DMS53 (cell line): ENCODE measurements at regions not wholly inside any gene's neighbourhood (a gene's known extent, or its start where the extent isn't known, plus 50 kb on each side); places are given as distances from the start of the nearest gene placed in this dataset.

Experiments
- DNase-seq: peaks from one replicate; lab custom pipeline; 2025; lab: John Stamatoyannopoulos, UW

DNA sequence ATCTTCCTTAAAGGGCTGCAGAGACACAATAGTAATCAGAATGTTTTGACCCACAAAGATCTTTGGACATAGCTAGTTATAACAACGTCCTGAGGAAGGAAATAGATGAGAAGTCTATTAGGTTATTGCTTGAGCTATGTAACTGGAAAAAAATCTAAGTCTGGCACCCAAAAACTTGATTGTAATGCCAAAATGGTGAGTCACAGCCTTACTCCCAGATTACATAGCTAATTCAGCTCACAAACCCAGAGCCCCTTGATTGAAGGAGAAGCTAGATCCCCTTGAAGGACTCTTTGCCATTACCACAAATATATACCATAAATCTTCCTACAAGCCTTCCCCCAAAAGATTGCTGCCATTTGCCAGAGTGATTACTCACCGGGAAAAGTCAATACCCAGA is 341.8 kb upstream of the KIF2A start:
- no peak for DNase-seq

DNA sequence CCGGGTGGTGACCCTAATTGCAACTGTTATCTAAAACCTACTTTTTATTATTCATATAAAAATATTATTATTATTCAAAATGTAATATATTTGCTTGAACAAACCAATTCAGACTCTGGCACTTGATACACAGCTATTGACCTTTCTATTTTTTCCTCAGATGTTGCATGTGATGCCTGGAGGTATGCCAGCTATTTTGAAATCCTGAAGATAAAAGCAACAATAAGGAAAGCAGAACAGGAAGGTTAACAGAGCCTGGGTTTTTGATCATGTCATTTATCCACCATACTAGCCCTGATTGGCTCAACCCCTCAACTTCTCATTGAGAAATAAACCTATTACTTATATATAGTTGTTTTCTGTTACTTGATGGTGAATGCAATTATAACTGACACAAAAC is 340.9 kb upstream of the KIF2A start:
- DNase-seq = no peak

DNA sequence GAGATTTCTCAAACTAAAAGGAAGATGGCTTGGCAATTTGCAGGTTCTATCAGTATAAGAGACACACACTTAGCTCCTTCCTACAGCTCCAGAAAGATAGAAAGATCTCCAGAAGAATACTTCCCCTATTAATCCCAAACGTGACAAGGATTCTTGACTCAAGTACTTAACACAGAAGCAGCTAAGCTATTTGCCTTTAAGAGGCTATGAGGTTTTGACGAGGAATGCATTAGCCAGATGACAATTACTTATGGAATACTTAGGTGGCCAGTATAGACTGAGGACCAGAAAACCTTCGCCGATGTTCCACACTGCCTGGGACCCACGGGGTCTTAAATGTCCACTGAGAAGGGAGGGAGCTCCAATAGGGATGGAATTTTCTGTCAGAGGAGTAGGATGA is 340.5 kb upstream of the KIF2A start:
- no peak for DNase-seq

DNA sequence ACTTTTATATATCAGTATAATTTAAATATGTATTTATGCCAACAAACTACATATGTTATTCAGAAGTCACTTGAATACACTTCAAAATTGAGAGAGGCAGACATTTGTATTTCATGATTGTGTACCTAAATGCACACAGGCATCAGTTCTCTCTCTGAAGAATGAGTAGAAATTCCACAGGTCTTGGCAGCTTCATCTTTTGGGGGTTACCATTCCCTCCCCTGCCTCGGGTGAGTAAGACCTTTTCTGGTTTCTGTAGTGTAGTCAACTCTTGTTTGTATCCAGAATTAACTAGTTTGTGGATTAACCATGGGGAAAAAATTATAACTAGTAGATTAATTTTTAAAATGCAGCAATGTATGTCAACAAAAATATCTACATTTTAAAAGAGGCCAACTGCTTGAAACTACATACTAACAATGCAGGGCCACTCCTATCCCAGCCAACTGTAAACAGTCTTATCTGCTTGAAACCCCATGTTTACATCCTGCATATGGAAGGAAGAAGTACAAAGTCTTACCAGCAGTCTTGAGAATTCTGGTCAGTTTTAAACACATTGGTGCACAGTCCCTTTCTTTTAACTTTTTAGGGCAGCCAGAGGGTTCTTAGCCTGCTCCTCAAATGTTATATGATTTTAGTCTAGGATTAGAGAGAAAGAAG is 339.6 kb upstream of the KIF2A start:
- no peak for DNase-seq

DNA sequence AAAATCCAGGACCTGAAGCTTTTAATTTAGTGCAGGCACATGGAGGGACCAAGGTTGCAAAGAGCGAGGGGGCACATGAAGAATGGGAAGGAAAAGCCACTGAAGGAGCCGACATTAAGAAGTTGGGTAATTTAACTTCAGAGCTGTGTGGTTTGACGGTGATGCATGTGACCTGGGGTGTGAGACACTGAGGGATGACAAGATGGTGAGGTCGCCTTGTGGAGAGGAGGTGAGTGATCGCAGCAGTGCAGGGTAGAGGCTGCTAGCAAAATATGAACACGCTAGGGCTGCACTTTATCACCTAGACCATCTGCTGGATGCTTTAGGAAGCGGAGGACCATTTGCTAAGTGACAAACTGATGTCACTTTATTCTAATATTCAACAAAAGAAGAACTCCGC is 339.0 kb upstream of the KIF2A start:
- no peak for DNase-seq

DNA sequence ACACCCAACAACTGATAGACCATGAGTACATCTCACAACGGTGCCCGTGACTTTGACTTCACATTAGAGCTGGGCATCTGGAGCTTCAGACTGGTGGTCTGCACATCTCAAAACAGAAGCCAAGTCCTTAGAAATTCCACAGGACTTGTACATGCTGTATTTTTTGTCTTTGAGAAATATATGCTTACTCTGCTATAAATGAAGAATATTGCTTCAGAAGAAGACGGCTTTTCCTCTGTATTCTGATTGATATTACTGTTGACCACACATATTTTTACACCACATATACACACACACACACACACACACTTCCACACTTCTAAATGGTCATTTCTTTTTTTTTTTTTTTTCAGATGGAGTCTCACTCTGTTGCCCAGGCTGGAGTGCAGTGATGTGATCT is 338.3 kb upstream of the KIF2A start:
- no peak for DNase-seq

DNA sequence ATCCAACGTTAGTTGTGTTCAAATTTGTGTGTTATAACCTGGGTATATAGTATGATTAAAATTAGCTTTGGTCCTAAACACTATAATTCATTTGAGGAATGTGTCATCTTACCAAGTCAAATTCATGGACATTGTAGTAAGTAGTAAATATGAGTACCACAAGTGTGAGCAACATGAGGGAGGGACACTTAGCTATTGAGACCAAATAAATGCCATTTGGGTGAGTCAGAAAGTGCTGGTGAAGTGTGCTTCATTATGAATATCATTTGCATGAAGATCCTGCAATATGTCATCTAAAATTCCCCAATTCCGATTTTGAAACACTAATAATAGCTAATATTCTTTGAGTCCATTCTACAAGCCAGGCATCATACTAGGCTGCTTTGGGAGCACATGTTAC is 336.7 kb upstream of the KIF2A start:
- no peak for DNase-seq

DNA sequence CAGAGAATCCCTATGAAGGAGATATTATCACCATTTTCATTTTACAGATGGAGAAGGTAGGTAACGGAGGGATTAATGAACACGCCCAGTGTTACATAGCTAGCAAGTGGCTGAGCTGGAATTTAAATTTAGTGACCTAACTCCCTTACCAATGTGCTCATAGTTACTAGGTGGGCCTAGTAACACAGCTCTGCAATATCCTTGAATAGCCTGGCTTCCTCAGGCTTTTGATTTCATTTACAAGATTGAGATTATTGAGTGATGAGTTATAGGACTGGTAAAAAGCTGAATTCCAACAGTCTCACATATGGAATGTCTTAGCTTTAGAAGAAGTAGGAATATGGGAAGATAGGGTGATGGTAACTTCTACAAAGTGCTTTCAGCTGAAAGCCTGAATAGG is 336.3 kb upstream of the KIF2A start:
- no peak for DNase-seq

DNA sequence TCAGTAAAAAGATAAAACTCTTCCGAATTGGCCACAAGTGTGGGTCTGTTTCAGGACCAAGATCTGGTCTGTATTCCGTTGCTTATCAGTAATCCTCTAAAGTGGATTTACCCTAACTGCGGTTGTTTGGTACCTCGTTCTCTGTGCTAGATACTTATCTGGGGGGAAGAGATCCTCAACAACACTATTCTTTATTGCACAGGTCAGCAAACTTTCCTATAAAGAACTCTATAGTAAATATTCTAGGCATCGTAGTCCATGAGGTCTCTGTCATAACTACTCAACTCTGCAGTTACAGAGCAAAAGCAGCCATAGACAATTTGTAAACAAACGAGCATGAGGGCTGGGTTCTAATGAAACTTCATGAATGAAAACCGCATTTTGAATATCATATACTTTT is 335.8 kb upstream of the KIF2A start:
- DNase-seq = no peak

DNA sequence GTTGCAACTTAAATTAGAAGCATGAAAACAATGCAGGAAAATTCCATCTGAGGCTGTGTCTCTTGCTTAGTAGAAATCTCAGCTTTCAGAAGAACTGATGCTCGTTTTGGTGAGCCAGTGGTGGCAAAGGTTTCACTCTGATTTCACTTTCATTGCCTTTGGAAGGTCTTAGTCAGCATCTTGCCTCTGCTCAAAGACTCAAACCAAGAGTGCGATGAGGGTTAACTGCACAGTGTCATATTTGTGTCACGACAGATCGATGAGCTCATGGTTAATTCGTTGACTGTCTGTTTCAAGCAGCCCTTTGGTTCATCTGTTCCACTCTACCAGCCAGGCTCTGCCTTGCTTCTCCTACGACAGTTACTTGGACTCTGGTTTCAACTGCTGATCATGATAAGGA is 331.3 kb upstream of the KIF2A start:
- no peak for DNase-seq

DNA sequence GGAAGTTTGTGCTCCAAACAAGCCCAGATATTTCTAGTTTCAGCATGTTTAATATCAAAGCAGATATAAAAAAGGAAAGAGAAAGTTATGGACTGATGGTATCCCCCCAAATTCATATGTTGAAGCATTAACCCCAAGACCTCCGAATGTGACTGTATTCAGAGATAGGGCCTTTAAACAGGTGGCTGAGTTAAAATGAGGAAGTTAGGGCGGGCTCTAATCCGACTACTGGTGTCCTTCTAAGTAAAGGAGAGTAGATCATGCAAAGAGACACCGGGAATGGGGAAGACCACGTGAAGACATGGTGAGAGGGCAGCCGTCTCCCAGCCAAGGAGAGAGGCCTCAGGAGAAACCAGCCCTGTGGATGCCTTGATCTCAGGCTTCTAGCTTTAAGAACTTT is 324.1 kb upstream of the KIF2A start:
- no peak for DNase-seq

DNA sequence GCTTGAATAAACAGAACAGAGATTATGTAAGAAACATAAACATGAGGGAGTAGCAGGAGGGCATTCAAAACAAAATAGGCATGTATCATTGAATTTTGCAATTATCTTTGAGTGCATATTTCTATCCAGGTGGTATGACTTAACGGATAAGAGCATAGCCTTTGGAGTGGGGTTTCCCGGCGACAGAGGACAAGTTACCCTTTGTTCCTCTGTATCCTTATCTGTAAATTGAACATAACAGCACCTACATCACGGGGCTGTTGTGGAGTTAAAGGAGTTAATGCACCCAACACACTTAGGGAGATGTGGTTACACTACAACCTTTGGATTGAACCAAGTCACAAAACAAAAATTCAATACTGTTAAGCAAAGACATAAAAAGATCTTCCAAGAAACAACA is 314.6 kb upstream of the KIF2A start:
- no peak for DNase-seq

DNA sequence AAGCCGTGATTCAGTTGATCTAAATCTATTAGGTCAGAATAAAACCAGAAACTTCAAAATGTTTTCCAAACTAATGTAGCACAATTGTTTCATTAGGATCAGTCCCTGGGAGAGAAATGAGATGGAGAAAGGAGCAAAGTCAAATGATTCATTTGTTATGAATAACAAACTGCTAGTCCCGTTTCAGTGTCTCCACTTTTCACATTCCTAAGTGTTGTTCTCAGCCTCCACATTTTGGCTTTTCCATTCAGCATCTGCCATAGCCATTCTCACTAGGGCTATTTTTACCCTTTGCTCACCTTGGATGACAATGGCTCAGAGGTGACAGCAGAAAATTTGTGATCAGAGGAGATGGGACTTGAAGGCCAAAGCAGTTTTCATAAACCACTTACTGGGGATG is 314.1 kb upstream of the KIF2A start:
- no peak for DNase-seq

DNA sequence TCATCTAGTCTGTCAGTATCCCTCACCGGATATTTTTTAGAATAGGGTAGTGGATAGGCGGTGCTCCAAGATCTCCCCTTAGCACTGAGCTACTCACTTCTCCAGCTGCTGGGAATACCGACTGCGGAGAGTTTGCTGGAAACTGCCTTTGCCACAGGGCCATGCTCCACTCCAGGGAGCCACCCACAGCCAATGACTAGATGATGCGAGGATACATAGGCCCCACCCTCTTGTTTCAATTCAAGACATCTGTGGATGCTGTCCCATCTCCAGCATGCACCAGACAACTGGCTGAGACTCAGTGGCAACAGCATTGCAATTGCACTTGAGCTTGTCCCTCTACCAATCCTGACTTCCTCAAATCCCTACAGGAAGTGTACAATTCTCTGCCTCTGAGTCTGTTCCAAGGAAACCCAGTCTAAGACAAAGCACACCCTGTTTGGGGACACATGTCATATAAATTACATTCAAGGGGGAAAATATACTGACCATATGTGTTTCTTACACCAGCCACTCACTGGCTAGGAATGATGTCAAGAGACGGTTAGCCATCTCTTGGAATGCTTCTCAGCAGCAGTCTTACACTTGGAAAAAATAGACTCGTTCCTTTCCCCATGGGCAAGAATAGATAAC is 312.6 kb upstream of the KIF2A start:
- DNase-seq = no peak

DNA sequence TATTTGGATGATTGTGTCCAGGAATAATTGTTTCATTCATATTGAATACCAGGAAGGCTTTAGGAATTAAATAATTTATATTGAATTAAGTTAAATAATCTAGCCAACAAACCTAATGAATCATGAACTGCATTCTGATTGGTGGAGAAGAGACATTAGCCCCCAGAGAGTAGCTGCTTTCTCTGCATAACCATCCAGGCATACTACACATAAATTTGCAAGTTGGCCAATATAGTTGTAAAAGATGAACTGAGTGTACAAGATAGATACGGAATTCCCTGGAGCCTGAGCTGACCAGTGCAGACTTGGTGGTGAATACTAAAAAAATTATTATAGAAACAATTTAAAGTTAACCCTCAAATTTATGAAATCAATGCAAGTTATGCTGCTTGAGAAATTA is 311.8 kb upstream of the KIF2A start:
- no peak for DNase-seq

DNA sequence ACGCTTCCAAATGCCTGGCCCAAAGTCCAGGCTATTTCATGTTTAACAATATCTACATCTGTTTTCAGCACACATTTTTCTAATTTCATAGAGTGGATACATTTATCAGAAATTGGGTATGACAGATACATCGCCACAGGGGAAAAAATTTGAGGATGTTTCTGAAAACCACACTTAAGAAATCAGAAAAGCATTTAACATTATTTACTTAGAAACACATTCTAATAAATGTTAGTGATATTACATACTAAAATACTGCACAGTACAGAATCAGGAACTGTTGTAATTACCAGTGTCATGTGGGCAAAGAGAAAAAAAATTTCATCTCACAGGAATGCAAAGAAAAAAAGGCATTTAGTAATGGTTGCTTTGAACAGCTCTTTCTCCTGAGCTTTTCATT is 310.5 kb upstream of the KIF2A start:
- DNase-seq = no peak

DNA sequence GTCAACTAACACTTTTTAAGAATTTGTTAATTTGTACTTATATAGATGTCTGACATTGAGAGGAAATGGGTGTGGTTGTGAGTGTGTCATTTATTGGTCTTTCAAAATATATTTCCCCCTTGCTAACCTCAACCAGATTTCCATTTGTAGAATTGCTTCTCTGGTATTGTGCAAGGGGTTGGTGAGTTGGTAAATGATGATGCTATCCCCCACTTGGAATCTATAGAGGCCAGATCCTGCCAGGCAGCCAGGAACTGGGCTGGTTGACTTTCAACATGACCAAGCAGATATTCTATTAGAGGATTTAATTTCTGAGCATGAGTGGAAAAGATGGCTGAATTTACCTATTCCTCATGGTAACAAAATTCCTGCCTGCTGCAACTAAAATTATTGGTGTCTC is 306.6 kb upstream of the KIF2A start:
- no peak for DNase-seq

DNA sequence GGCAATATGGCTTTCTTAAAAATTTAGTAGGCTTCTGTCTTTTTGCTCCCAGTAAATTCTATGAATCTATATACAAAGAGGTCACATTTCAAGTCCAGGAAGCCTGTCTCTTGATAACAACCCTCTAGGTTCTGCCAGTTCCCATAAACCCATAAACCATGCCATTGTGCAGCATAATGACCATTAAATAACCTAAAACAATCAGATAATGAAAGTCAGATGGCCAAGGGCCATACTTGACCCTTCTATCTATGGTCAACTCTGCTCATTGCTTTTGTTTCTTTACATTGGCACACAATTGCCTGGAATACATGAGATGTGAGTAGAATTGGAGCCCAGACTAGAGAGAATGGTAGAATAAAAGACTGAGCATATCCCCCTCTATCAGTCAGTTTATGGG is 305.4 kb upstream of the KIF2A start:
- no peak for DNase-seq

DNA sequence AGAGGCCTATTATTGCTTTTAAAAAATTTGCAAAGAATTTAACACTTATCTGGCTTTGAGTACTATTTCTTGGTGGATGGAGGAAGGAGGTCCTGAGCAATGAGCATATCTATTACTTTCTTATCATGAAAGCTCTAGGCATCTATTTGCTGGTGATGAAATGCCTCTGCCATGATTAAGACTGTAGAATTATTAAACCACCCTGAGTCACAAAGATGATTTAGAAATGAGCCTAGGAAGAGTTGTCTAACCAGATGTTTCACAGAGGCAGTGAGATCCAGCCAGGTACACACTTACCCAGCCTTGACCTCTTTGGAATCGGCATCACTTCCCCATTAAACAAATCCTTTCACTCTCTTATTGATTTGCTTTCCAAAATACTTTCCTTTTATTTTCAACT is 304.4 kb upstream of the KIF2A start:
- no peak for DNase-seq

DNA sequence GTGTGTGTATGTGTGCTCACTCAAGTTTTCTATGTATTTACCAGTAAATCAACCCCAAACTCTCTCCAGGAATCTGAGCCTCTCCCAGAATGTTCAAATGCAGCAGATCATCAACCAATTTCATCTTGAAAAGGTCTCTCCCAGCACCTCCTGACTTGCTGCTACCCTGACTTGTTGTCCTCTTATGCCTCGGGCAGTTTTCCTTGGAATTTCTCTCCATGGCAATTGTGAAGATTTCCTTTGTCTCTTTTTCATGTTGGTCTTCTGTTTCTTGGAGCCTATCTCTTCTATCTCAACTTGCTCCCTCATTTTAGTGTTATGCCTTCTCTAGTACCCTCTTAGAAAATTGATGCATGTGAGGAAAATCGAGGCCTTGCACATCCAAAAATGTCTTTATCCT is 303.6 kb upstream of the KIF2A start:
- DNase-seq = no peak

DNA sequence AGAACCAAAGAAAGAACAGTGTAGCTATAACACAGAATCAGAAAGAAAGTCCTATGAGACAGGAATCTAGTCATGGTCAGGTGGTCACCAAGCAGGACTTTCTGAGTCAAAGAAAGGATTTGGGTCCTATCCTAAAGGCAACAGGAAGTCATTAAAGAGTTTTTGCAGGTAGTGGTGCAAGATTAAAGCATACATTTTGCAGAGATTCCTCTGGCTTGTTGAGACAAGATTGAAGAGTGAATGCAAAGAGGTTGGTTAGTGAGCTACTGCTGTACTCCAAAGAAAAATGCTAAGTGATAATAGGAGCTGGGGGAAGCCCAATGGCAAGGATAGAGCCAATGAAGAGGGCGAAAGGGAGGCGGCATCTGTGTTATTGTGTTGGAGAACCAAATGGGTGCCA is 300.5 kb upstream of the KIF2A start:
- DNase-seq = no peak

DNA sequence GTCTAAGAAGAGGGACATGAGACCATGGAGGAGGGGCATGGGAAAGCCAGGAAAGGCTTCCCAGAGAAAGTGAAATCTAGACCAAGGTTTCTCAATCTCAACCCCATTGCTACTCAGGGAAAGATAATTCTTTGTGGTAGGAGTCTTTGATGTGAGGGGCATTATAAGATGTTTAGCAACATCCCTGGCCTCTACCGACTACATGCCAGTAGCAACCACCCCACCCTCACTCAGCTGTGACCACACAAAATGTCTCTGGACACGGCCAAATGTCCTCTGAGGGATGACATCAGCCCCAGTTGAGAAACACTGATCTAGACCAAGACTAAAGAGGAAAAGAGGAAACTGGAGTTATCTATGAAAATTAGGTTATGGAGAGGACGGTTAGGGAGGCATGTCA is 298.5 kb upstream of the KIF2A start:
- no peak for DNase-seq

DNA sequence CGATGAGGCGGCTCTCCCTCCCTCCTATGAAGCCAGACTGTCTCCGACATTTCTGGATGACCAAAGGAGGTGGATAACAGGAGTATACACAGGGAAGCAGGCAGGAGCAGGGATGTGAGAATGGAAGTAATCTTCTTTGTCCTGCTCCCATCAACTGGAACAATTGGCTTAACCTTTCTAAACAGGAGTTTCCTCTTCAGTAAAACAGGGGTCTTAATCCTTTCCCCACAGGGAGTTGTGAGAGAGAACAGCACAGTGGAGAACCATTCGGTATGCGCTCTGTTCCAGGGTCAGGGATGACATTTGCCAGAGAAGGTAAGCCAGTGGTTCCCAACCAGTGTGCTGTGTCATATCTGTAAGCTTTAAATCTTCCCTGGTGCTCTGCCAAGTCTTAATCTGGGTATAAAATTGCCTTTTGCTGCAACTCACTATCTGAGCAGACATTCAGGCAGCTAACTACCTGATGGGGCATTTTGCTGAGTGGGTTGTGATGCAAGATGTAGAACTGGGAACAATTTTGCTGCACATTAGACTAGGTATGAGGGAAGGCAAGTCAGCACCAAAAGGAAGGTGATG is 294.8 kb upstream of the KIF2A start:
- DNase-seq = no peak

DNA sequence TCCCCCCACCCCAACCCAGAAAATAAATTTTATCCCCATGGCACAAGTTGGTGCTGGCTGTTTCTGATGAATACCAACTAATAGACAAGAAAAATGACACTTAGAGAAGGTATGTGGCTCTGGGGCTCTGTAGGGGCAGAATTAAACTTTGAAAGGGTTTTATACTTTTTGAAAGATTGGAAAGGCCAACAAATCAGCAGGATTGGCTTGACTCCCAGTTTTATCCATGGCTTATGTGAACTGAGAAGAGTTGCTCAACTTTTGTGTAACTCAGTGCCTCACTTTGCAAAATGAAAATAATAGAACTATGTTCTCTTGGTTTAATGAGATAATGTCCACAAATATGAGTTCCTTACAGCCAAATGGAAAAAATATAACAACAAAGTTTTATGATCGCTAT is 288.9 kb upstream of the KIF2A start:
- no peak for DNase-seq
